LHCN-M2 (cell line): ENCODE measurements at regions not wholly inside any gene's neighbourhood (a gene's known extent, or its start where the extent isn't known, plus 50 kb on each side); places are given as distances from the start of the nearest gene placed in this dataset.

Experiments
- DNase-seq: peaks from one replicate; pipeline ENCODE4 v3.0.0-alpha.2; 2012; ENCODE audit warnings: low read depth

DNA sequence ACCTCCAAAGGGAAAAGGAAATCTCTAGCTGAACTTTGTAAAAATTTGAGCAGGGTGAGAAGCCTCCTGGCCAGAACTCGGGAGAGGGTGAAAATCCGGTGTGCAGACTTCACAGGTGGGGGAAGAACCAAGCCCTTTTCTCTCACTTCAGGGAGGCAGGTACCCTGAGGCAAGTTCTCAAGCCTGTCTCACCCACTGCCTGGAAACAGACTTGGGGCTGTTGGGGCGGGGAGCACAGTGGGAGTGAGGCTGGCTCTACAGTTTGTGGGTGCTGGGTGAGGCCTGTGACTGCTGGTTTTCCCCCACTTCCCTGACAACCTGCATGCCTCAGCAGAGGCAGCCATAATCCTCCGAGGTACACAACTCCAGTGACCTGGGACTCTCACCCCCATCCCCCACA is 187.1 kb downstream of the KIF4B start:
- DNase-seq = no peak

DNA sequence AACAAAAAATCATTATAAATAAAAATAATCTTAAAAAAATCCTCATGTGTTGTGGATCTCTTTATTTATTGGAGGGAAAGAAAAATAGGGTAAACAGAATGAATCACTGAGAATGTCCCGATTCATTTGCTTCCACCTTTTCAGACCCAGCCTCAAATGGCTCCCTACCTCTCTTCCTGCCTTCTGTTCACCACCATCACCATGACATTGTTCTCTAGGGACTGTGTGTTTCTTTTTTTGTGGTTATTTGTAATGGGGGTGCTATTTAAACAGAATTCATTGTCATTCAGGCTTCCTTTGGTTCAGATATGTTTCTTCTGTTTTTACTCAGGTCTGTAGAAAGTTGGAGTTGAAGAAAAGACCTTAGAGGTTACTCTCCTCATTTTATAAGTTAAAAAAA is 198.2 kb downstream of the KIF4B start:
- no peak for DNase-seq

DNA sequence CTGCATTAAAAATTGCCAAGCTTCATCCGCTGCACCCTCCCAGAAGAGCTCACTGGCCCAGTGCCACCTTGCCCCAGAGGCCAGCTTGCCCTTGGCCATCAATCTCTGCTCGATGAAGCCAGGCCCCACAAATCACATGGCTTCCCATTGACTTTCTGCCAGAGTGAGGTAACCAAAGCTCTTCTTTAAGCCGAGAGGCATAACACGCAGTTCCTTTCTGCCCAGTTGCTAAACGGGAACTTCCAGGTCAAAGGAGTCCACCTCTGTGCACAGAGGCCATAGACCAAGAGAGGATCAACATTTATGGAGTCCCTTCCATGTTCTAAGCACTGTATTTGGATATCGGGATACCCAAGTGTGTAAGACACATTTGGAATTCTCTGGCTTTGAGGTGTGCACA is 208.8 kb downstream of the KIF4B start:
- no peak for DNase-seq

DNA sequence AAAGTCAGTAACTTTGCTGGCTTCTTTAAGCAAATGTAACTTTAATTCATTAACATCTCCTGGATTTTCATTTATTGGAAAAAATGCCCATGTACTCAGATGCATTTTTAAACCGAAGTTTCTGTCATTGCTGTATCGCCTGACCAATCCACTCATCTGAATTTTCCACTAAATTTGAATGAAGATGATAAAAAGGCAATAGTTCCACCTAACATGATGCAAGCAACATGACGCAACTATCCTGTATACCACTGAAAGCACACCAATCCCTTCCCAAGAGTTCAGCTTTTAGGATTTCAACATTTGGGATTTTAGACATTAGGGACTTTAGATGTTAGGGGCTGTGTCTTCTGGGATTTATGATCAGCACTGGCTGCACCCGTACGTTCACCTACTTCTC is 215.6 kb downstream of the KIF4B start:
- no peak for DNase-seq

DNA sequence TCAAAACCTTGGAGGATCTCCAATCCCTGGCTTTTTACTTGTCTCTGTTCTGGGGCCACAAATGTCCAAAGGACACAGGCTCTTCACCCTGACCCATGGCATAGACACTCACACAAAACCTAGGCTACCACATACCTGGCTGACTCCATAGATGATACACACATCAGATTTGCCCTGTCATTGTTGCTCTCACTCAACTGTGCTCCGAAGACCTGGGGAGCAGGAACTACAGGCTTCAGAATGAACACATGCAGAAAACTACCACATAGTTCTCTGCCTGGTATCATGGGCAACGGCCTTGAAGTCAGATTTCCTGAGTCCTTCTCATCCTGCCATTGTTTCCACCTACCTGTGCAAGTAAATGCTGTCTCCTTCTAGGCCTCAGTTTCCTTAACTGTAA is 226.2 kb downstream of the KIF4B start:
- no peak for DNase-seq

DNA sequence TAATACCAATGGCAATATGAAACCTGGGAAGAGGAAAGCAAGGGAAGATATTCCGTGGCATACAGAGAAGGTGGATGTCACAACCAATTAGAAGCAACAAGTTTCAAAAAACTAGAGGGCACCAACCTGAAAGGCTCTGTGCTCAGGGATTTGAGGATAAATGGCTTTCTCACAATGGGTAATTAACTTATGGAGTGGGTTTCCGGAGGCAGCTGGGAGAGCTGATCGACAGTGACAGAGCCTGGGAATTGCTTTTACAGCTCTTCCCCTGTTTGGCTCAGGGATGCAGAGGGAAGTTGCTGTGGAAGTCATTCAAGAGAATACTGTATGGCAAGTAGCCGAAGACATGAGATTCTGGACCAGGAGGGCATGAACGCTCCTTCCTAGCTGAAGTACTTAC is 237.0 kb downstream of the KIF4B start:
- no peak for DNase-seq

DNA sequence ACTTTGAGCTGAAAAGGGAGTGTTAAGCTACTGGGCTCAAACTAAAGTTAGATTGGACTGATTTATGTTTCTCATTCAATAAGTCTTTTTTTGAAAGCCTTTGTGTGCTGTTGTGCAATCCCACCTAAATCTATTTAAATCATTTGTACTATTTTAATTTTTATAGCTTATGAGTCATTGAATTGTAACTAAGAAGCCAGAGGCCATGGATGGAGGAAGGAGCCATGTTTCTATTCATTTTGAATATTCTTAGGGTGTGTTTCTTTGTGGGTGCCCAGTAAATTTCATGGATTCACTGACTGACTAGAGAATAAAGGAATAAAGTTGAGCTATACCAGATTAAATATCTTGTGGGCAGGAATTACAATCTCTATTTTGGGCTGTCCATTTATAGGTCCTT is 238.5 kb downstream of the KIF4B start:
- no peak for DNase-seq

DNA sequence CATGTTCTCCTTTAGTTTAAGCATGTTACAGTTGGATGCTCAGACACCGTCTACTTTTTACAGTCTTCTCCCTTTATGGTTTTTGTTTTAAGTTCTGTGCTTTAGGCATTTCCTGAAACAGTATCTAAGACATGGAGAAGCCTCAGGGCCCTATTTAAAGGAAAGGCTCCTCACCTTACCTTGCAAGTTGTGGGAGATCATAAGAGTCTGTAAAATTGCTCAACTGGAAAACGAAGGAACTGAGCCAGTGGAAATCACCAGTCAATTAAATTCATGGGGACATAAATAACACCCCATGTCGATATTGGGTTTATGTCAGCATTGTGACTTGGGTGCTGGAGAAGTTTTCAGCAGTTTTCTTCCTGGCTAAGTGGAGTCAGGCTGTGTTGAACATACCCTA is 239.2 kb downstream of the KIF4B start:
- DNase-seq = no peak

DNA sequence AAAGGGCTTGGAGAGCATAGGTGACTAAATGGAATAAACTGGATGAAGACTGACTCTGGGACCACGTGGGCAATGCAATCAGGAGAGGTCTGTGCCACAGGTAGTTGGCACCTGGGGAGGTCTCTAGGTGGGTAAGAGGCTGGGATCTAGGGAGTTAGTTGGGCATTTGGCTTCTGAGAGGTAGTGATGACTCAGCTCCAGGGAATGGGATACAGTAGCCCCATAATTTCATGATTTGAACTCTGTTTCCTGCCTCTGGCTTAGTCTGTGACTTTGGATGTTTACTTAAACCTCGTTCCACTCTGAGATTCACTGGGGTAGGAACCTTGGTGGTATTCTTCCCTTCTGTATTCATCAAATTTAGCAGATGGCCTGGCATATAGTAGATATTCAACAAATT is 240.8 kb downstream of the KIF4B start:
- no peak for DNase-seq

DNA sequence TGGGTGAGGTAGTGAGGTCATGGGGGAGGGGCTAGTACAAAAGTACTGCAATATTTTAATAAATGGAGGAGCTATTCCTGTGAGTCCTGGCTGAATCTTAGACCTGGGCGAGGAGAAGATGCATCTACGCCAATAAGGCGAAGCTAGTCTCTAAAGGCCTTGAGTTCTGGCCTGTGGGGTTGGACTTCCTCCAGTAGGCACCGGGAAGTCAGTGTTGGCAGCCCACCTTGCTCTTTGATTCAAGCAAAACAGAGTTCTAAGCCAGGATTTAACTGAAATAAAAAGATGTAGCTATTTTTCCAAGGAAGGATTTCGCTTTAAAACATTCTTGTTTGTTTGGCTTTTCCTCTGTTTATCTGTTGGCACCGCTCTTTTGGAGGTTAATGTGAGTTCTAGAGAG is 244.6 kb downstream of the KIF4B start:
- no peak for DNase-seq

DNA sequence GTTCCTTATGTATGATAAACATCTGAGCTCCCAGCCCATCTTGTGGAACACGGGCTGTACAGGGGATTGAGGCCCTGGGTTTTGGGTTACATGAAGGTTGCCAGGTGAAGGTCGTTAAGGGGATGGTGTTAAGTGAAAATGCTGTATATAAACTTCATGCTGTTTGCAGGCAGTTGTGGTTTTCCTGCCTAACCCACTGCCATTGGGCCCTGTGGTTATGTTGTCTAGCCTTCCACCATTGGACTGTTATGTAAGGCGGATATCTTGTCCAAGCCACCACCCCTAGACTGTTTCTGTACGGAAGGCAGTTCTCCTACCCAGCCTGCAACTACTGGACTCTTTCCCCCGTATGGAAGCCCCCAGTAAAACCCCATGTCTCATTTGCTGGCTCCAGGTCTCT is 246.1 kb downstream of the KIF4B start:
- DNase-seq = no peak

DNA sequence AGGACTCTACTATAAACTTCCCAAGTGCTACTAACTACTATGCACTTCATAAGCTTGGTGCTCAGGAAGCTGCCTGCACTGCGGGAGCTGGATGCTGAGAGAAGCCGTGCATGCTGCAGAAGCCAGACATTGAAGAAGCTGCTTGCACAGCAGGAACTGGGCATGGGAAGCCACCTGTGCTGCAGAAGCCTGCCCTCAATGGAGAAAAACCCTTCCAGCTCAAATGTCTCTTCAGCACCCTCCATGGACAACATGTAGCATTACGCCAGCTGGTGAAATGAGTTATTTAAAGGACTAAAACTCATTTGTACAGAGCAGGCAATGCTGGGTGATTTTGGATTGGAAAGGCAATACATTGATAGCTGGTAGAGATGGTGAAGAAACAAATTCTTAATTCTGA is 247.2 kb downstream of the KIF4B start:
- no peak for DNase-seq

DNA sequence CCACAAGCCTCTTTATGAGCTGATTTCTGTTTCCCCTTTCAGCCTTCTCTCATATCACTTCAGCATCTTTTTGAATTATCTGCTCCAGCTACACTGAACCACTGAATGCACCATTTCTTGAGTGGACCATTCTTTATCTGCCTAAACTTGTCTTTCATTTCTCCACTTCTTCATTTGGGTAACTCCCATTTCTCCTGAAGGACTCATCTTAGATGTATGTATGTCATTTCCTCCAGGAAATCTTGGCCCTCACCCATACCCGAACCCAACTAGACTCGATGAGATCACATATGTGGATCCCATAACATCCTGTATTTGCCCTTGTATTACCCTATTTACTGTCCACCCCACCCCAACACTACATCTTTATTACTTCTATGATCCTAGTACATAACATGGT is 249.8 kb downstream of the KIF4B start:
- no peak for DNase-seq

DNA sequence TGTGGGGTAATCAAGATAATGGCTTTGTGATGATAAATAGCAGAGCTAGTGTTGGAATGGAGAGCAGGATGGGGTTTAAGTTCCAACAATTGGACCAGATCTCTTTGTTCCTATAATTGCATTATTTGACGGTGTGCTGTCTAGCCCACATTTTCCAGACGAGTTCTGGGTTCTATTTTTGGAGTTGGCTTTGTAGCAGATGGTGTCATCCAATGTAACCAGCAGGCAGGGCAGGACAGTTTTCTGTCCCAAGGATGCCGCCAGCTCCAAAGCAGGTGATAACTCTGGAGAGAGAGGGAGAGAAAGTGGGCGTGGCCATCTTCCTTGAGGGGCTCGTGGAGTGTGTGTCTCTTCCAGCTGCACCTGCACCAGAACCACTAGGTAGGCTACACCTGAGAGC is 251.3 kb downstream of the KIF4B start:
- no peak for DNase-seq

DNA sequence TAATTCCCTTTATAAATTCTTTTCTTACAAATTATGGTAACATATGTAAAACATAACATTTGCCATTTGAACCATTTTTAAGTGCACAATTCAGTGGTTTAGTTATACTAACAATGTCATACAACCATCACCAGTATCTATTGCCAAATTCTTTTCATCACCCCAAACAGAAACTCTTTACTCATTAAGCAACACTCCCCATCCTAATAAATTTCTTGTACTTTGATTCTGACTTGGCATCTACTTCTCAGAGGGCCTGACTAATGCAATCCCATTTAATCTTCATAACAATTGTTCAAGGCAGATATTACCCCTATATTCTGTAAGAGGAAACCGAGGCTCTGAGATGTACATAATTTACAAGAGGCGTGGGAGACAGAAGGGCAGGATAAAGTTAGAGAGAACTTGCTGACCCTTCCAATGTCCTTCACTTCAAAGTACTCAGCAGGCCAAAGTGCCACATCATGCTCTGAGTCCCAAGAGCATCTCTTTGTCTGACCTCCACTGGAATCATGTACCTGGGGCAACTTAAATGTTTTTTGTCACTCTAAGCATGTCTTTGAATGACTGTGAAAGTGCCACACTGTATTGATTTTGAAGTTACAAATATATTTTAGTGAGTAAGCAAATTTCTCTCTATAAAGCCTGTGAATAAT is 255.3 kb downstream of the KIF4B start:
- no peak for DNase-seq

DNA sequence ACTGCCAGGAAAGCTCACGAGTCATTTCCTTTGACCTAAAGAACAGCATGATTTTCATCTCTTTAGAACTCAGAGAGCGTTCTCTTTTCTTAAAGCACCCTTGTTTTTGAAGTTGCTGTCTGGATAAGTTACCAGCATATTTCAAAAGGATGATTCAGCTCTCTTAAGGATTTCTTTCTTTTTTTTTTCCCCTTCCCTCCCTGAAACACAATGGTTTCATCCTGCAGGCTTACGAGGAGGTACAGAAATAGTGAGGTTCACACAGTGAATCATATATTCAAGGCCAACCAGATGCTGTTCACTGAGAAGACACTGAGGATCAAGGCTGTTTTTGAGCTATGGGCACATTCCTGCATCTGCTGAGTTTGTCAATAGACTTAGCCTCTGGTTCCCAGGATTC is 257.2 kb downstream of the KIF4B start:
- no peak for DNase-seq

DNA sequence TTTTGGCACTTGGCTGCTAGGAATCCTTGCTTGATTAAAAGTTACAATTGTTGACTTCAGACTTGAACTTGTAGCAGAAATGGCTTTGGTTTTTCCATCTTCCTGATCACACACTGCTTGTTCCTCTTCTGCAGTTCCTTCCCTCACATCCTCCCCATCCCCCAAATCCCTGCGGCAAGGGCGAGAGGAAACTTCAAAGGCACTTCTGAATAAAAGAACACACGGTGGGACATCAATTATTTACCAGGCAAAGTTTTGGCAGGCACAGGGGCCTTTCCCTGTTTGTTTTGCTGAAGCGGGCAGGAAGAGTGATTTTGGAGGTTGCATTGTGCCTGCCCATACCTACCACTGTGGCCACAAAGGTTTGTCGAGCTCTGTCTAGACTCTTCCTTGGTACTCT is 260.9 kb downstream of the KIF4B start:
- DNase-seq = no peak

DNA sequence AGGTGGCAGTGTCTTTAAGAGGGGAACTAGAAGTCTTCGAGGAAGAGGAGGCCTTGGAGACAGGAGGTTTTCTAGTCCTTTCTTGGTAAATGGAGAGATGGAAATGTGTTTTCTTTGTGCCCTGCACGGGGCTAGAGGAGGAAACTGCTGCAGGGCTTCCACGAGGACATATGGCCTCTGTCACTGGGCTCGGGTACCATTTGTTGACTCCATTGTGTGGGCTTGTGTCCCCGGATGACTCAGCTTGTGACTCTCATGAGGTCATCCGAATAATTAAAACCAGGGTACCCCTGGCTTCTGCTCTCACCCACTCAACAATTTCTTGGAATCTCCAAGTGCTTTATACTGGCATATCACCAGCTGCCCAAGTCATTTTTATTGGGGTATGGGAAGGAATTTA is 261.7 kb downstream of the KIF4B start:
- no peak for DNase-seq

DNA sequence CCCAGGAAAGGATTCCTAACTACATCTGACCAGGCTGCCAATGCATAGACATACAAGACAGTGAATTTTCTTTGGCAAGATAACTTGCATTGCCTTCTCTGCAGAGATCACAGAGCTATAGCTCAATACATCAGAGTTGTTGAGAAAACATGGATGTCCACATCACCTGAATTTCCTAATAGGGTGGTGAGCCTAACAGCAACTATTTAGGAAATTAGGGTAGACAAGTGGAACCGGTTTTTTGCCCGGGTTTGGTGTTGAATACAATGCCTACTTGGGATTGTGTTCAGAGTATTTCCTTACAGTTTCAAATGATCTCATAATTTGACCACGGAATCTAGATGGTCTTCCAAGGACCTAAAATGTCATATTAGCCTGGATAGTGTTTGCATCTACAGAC is 262.7 kb downstream of the KIF4B start:
- DNase-seq = no peak

DNA sequence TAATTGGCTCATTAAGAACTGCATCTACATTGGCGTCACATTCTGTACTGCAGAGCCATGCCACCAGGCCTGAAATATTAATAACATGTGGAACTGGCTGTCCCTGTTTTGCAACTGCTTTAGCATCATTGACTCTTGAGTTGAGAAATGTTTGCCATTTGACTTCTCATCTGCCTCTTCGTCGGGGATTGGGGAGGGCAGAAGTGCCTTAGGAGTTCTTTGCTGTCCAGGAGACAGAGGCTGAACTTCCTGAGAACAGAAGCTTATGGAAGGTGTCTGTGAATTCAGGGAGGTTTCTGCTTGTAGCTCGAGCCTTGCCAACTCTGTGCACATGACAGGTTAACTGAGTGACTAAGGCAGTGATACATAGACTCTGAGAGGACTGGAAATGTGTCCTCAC is 265.0 kb downstream of the KIF4B start:
- no peak for DNase-seq

DNA sequence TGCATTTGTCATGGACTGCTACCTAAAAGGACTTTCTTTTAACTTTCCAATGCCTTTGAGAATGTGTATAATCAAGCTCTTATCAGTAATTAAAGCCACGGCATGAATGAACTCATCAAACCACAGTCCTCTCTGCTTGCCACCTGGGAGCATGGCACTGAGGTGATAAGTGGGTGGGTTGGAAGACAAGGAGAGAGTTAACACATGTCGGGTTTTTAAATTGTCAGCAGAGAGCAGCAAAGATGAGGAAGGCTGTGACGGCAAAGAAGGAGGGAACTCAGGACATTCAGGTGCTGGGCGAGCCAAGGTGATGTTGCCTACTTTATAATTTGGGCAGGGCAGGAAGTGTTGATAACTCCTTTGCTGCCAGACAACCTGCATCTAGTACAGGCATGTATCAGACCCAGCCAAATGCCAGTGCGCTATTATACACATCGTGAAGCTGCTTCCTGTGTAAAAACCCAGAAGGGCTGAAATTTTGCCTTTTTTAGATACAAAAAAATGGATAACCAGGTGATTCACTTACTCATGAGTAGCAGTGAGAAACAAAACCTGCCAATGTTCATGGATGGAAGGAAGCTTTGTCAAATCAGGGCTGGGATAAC is 269.1 kb downstream of the KIF4B start:
- DNase-seq = no peak

DNA sequence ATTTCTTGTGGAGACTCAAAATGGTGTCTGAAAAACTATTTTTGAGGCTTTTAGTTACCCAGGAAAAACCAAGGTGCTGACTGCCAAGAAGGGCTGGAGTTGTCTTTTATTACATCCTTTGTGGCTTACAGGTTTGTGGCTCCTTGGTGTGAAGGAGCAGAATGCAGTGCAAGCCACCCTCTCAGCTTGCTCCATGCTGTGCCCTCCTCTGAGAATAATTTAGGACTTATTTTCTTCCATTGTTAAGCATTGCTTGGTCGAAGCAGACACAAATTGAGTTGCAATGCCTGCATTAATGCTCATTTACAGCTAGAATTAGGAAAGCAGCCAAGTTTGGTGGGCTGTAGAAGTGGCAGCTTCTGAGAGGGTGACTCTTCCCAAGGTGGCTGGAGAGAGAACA is 272.2 kb downstream of the KIF4B start:
- no peak for DNase-seq

DNA sequence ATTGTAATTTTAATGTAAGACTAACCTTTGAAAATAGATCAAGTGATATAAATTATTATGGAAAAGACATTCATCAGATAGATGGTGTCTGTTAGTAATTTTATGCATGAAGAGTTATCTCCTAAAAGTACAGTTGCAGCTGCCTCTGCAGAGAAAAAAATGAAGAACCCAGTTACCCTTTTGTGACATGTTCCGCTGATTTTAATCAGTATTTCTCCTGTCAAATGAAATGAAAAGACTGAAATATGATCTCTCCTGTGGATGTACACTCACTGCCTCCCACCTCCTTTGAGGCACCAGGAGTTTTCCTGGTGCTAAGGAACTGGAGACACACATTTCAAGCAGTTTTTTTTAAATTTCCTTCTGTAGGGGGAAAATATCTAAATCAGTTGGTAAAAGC is 277.4 kb downstream of the KIF4B start:
- DNase-seq = no peak

DNA sequence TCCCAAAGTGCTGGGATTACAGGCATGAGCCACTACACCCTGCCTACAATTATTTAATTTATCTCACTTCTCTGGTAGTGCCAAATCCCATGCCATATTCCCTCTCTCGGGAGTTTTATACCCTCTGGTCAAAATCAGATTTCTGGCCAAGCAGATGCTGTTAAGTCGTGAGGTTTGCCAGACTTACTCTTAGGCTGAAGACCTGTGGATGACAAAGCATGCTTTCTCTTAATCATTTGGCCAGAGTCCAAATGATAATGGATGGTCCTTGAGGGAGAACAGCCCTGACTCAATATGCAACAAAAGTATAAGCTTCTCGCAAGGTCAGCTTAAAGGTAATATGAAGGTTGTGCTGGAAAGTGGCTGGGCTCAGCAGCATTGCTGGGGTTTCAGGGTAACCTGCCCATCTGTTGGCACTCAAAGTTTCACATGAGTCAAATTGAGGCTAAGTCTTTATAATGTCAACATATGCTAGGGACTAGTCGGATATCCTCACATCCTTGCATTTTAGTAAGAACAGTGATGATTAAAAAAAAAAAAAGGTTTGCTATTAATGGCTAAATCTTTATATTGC is 280.1 kb downstream of the KIF4B start:
- no peak for DNase-seq
